Urinary bladder (tissue), 3 donors: ENCODE measurements at regions not wholly inside any gene's neighbourhood (a gene's known extent, or its start where the extent isn't known, plus 50 kb on each side); places are given as distances from the start of the nearest gene placed in this dataset.
"Not testable (repeated sequence)": the region's sequence is repeated elsewhere in the genome, so short reads cannot be mapped to it uniquely, and the experiment has no call there.

Experiments used
- DNase-seq: peaks from one replicate; pipeline ENCODE4 v3.0.0-alpha.2; 2015; ENCODE audit errors: extremely low spot score
- H3K27ac ChIP-seq: one replicate; pipeline ENCODE4 v1.5.1; 2013; ENCODE audit warnings: low read depth, mild to moderate bottlenecking, moderate library complexity
- H3K36me3 ChIP-seq: one replicate; pipeline ENCODE4 v1.6.1; 2013; ENCODE audit warnings: mild to moderate bottlenecking, moderate library complexity; ENCODE audit not compliant: insufficient read depth
- H3K4me1 ChIP-seq: one replicate; pipeline ENCODE4 v1.6.1; 2013; ENCODE audit warnings: mild to moderate bottlenecking, moderate library complexity; ENCODE audit not compliant: insufficient read depth
- H3K4me3 ChIP-seq: one replicate; pipeline ENCODE4 v1.5.1; 2013; ENCODE audit warnings: low read depth, low read length
- WGBS: extraction: QIAGEN DNeasy Blood & Tissue Kit; methylation state at CpG from one replicate; pipeline ENCODE4 v1.1.7; 2013; 5-methylcytosine and 5-hydroxymethylcytosine counted together
- donor health status: healthy with polysubstance abuse.
- donor health status: healthy.

- 85% methylated on average over 11 of the region's 11 CpGs for WGBS
- H3K36me3 ChIP-seq, DNase-seq: not testable (repeated sequence)
Measured at GRCh38 chr11:100409267-100409666, 277.8 kb upstream of the ARHGAP42 start.

DNA sequence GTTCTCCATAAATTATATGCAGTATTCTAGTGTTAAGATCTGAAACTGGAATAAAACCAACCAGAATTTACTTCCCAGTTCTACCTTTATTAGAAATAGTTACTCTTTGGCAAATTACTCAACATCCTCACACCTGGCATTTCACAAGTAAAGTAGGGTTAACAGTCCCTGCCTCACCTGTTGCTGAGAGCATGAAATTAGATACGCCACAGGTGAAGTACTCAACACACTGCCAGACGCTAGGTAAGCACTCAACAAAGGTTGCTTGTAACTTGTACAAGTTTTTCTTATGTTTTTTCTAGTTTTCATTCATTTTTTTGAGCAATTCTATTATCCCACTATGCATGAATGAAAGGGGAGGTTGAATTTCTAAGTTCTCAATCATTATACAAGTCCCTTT is 267.6 kb upstream of the ARHGAP42 start:
- no peaks in the 10 kb centered on the region for H3K36me3 ChIP-seq
- DNase-seq = no peak
- no peak overlapping the region for H3K4me3 ChIP-seq
- 83% methylated on average over 2 of the region's 2 CpGs for WGBS
- H3K4me1 ChIP-seq = no peaks in the 10 kb centered on the region
- H3K27ac ChIP-seq = no peak overlapping the region

More at GRCh38 chr11:100409267-100409666, 277.8 kb upstream of the ARHGAP42 start:
- H3K27ac ChIP-seq, H3K4me3 ChIP-seq, H3K4me1 ChIP-seq: not testable (repeated sequence)

DNA sequence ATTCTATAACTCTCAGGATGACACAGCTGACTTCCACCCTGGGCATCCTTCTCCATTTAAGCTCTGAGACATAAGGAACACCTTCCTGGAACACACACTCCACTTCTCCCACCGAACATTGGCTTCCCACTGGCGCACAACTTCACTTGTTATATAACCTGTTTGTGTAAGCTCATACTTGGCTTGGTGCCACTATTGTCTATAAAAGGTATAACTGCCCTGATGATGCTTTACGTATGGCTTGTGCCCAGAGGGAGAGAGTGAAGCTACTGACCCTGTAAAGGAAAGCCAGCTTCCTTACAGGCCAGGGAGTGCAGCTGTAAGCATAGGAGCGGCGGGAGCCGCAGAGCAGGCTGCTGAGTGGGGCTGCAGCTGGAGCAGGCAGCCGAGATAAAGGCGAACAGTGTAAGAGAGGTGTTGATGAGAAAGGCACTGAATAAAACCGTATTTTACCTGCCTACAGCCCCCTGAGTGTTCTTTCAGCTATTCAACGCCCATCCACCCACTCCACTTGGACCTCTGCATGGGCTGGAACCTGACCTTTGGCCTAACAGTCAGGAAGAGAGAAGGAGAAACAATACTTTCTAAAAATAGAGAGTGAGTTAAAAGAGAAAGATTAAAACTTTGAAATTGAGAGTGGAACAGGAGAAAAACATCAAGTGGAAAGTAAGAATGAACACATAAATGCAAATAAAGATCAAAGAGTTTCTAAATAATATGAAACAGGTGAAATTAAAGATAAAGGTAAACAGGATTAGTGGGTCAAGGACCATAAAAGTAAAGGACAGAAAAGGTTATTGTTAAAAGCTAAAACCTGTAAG is 252.1 kb upstream of the ARHGAP42 start:
- 64% methylated on average over 10 of the region's 10 CpGs for WGBS
- no peak for DNase-seq
- no peaks in the 10 kb centered on the region for H3K36me3 ChIP-seq

DNA sequence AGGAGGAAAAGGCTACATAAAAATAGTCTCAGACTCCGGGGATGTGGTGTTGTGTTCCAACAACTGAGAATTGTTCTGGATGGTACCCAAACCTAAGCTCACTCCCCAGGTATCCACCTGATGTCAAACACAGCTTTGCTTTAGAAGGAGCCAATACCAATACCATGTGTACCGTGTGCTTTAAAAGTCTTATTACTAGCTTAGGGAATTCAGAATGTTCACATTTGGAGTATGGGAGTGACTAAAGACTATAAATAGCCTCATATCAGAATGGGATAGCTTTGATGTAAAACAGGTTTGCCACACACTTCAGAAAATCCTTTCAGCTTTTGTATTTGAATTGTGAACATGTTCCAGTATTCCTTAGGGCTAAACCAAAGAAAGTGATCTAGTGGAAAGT is 248.7 kb upstream of the ARHGAP42 start:
- 51% methylated on average over 2 of the region's 2 CpGs for WGBS
- Histone ChIP-seq H3K4me3 (no peak overlapping the region), H3K27ac (no peak overlapping the region), H3K4me1 (no peaks in the 10 kb centered on the region), H3K36me3 (no peaks in the 10 kb centered on the region)
- no peak for DNase-seq

More for the DNA sequence above, 252.1 kb upstream of the ARHGAP42 start:
- Histone ChIP-seq H3K27ac (no peak overlapping the region), H3K4me1 (no peaks in the 10 kb centered on the region), H3K4me3 (no peak overlapping the region)

DNA sequence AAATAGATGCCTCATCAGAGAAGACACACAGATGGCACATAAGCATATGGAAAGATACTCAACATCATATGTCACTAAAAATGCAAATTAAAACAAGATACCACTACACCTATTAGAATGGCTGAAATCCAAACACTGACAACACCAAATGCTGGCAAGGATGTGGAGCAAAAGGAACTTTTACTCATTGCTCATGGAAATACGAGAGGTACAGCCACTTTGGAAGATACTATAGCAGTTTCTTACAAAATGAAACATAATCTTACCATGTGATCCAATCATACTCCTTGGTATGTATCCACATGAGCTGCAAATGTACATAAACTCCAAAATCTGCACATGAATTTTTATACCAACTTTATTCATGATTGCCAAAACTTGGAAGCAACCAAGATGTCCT is 246.0 kb upstream of the ARHGAP42 start:
- 86% methylated on average over 1 of the region's 1 CpG for WGBS
- H3K36me3 ChIP-seq = no peaks in the 10 kb centered on the region
- no peak overlapping the region for H3K4me3 ChIP-seq
- H3K4me1 ChIP-seq = no peaks in the 10 kb centered on the region
- no peak overlapping the region for H3K27ac ChIP-seq
- no peak for DNase-seq

DNA sequence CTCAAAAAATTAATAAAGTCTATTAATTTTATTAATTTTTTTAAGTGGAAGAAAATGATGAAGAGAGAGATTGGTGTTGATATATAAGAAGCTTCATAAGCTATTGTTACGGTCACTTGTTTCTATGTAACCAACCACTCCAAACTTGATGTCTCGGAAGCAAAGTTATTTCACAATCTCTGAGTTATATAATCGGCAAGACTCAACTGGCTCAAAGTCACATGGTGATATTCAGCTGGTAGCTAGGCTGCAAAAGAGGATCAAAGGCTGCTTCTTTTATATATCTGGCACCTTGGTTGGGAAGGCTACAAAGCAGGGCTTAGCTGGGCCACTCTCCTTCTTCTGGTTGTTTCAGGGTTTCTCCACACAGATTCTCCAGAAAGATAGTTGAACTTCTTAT is 245.1 kb upstream of the ARHGAP42 start:
- no peak overlapping the region for H3K27ac ChIP-seq
- DNase-seq = no peak
- 95% methylated on average over 3 of the region's 3 CpGs for WGBS

GRCh38 chr11:100445231-100445735 is 241.8 kb upstream of the ARHGAP42 start:
- WGBS = 24% methylated on average over 2 of the region's 2 CpGs
- no peak overlapping the region for H3K27ac ChIP-seq
- no peak for DNase-seq
- no peaks in the 10 kb centered on the region for H3K4me1 ChIP-seq
- H3K4me3 ChIP-seq = no peak overlapping the region
- no peaks in the 10 kb centered on the region for H3K36me3 ChIP-seq

More for the DNA sequence above, 245.1 kb upstream of the ARHGAP42 start:
- no peaks in the 10 kb centered on the region for H3K36me3 ChIP-seq
- no peaks in the 10 kb centered on the region for H3K4me1 ChIP-seq
- no peak overlapping the region for H3K4me3 ChIP-seq

DNA sequence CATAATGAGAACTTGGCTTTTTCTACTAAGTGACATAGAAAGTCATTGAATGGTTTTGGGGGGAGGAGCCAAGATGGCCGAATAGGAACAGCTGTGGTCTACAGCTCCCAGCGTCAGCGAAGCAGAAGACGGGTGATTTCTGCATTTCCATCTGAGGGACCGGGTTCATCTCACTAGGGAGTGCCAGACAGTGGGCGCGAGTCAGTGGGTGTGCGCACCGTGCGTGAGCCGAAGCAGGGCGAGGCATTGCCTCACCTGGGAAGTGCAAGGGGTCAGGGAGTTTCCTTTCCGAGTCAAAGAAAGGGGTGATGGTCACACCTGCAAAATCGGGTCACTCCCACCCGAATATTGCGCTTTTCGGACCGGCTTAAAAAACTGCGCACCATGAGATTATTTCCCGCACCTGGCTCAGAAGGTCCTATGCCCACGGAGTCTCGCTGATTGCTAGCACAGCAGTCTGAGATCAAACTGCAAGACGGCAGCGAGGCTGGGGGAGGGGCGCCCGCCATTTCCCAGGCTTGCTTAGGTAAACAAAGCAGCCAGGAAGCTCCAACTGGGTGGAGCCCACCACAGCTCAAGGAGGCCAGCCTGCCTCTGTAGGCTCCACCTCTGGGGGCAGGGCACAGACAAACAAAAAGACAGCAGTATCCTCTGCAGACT is 235.2 kb upstream of the ARHGAP42 start:
- not testable (repeated sequence) for DNase-seq, H3K36me3 ChIP-seq, H3K27ac ChIP-seq, H3K4me3 ChIP-seq, H3K4me1 ChIP-seq
- WGBS = 91% methylated on average over 26 of the region's 26 CpGs

DNA sequence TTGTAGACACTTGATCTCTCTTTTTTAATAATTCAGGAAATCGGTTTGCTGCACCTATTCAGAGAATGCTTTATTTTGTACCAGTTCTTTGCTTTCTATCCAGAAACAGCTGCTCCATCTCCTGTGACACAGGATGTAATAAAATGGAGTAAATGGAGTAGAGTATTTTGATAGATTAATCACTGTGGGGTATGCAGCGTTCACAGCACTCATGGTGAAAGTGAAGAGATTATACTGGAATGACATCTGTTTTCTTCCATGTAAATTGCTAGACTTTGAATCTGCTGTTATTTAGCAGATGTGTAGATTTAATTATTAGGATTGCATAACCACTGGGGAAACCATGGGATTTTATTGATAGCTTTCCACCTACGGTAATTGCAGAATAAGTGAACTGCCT is 227.3 kb upstream of the ARHGAP42 start:
- Histone ChIP-seq H3K4me1 (no peaks in the 10 kb centered on the region), H3K27ac (no peak overlapping the region)
- 42% methylated on average over 3 of the region's 3 CpGs for WGBS

DNA sequence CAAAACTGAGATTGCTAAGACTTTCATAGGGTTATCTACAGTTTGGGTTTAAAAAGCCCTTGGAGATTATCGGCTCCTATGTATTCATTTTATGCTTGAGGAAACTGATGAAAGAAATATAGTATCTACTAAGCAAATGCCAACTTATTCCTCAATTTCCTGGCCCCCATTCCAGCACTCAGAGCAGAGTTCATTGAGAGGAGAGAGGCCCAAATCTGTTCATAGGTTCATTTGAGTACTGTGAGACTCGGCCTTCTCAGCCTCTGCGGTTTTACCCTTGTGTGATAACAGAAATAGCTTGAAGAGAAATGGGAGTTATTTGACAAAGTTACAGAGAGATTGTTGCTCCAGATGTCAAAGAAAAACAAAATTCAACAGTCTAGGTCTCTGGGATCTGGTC is 226.7 kb upstream of the ARHGAP42 start:
- no peak for DNase-seq
- no peaks in the 10 kb centered on the region for H3K36me3 ChIP-seq
- H3K27ac ChIP-seq = no peak overlapping the region
- no peaks in the 10 kb centered on the region for H3K4me1 ChIP-seq
- no peak overlapping the region for H3K4me3 ChIP-seq
- WGBS = 50% methylated on average over 3 of the region's 3 CpGs

More for the DNA sequence above, 227.3 kb upstream of the ARHGAP42 start:
- no peak overlapping the region for H3K4me3 ChIP-seq
- no peak for DNase-seq
- H3K36me3 ChIP-seq = no peaks in the 10 kb centered on the region

DNA sequence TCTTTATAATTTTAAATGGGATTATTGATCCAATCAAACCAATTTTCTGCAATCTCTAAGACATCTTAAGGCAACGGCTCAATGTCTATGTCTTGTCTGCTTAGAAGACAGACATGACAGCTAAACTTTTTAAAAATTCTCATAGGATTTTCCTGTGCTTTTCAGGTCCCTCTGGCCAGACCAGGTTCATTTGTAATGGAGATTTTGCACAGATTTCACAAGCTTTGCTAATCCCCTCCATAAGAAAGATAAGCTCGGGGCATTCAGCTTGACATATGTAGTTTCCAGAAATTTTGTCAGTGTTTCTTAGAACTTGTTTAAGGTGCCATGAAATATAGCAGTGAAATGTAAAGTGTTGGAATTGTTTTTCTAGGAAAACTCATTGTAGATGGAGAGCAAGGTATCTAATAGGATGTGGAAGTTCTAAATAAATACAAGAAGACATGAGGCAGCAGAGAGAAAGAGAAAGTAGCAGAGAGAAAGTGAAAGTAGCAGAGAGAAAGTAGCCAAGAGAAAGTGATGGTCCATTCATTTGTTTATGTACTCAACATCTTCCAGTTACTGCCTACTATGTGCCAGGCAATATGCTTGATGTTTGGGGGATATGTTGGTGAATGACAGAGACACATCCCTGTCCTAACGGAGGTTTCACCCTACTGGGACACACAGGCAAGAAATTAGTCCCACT is 219.1 kb upstream of the ARHGAP42 start:
- Histone ChIP-seq H3K4me3 (no peak overlapping the region), H3K36me3 (no peaks in the 10 kb centered on the region), H3K4me1 (no peaks in the 10 kb centered on the region), H3K27ac (no peak overlapping the region)
- DNase-seq = no peak
- 80% methylated on average over 3 of the region's 3 CpGs for WGBS

- H3K4me1 ChIP-seq = no peaks in the 10 kb centered on the region
- 27% methylated on average over 2 of the region's 2 CpGs for WGBS
- DNase-seq = no peak
- H3K27ac ChIP-seq = no peak overlapping the region
- H3K36me3 ChIP-seq = no peaks in the 10 kb centered on the region
- H3K4me3 ChIP-seq = no peak overlapping the region
Measured at GRCh38 chr11:100469835-100470234, 217.3 kb upstream of the ARHGAP42 start.

GRCh38 chr11:100472727-100473389 is 214.2 kb upstream of the ARHGAP42 start:
- WGBS = 46% methylated on average over 2 of the region's 2 CpGs
- H3K36me3 ChIP-seq = no peaks in the 10 kb centered on the region
- H3K27ac ChIP-seq = no peak overlapping the region
- no peak for DNase-seq
- no peaks in the 10 kb centered on the region for H3K4me1 ChIP-seq
- no peak overlapping the region for H3K4me3 ChIP-seq
